Ishikawa (cell line): ENCODE measurements at regions not wholly inside any gene's neighbourhood (a gene's known extent, or its start where the extent isn't known, plus 50 kb on each side); places are given as distances from the start of the nearest gene placed in this dataset.

Experiments used
- CREB1 ChIP-seq: IDR thresholded peaks from 2 replicates; pipeline ENCODE4 v1.6.1; 2012; ENCODE audit warnings: low read depth
- EP300 ChIP-seq: IDR thresholded peaks from 2 replicates; pipeline ENCODE4 v1.6.1; 2012; ENCODE audit warnings: borderline replicate concordance
- TAF1 ChIP-seq: IDR thresholded peaks from 2 replicates; pipeline ENCODE4 v1.6.1; 2012; ENCODE audit warnings: low read depth, mild to moderate bottlenecking
- YY1 ChIP-seq: IDR thresholded peaks from 2 replicates; pipeline ENCODE4 v1.6.1; 2012; ENCODE audit warnings: low read depth

DNA sequence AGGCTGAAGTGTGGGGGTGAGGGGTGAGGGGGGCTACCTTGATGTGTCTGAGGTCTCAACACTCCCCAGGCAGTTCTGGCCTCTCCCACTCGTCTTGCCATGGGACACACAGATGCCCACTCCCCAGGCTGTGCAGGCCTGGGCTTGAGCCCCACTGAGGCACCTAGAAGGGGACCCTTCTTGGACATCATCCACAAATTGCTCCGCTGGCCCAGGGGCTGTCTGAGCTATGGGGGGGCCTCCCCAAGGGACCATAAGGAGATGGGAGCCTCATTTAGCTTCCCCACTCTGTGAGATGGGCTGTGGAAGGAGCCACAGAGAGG, 155.5 kb upstream of the MLN start:
- TF ChIP-seq EP300 (no peak), YY1 (no peak), TAF1 (no peak), CREB1 (no peak)
